GM13976 (cell line): ENCODE measurements at regions not wholly inside any gene's neighbourhood (a gene's known extent, or its start where the extent isn't known, plus 50 kb on each side); places are given as distances from the start of the nearest gene placed in this dataset.

ENCODE experiments used
- DNase-seq: peaks from one replicate; pipeline ENCODE4 v3.0.0; 2012; ENCODE audit warnings: low spot score
- CTCF ChIP-seq: IDR thresholded peaks from 2 replicates; pipeline ENCODE4 v1.5.1; 2012; ENCODE audit warnings: borderline replicate concordance, mild to moderate bottlenecking; ENCODE audit not compliant: insufficient read depth; ENCODE audit errors: extremely low read depth, missing control alignments, control extremely low read depth
- in situ Hi-C: fragments of 300-500 bp; cut with MboI; formaldehyde crosslinking; loops from one replicate; pipeline ENCODE4 v1.12.0; 2022; ENCODE audit warnings: low sequenced_read_pairs, mixed read lengths, inconsistent platforms; ENCODE audit not compliant: unreplicated experiment

GRCh38 chr16:60077861-60078260, 1343.7 kb upstream of the GOT2 start:
- in situ Hi-C loops = no loop called here
- no peak for DNase-seq
- TF ChIP-seq CTCF = no peak

GRCh38 chr16:60074378-60074777, 1340.3 kb upstream of the GOT2 start:
- in situ Hi-C loops = no loop called here
- no peak for TF ChIP-seq CTCF
- no peak for DNase-seq

DNA sequence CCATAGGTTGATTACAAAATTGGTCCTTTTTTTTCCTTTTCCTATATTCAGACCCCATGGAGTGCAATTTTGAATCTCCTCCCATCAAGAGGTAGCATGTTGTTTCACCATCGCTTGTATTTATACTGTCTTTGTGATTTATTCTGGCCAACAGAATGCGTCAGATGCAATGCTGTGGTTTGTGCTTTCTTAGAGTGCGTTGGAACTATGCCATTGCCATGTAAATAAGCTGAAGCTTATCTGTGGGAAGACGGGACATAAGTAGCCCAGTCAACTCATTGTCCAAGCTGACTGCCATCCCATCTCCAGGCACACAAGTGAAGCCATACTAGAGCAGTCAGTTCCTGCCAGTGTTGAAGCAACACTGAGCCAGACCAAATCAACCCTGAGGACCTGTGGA, 1339.3 kb upstream of the GOT2 start:
- TF ChIP-seq CTCF = no peak
- in situ Hi-C loops = no loop called here
- no peak for DNase-seq

DNA sequence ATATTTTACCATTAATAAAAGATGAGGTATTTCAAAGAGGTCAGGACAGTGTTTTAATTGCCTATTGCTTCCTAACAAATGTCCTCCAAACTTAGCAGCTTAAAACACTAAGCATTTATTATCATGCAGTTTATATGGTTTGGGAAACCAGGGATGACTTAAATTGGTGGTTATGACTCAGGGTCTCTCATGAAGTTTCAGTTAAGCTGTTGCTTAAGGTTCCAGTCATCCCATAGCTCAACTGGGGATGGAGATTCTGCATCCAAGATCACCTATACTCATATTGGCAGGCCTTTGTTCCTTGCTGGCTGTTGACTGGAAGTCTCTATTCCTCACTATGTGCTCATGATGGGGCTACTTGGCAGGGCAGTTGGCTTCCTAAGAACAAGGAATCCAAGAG, 1329.9 kb upstream of the GOT2 start:
- in situ Hi-C loops = no loop called here
- no peak for TF ChIP-seq CTCF
- DNase-seq = no peak

DNA sequence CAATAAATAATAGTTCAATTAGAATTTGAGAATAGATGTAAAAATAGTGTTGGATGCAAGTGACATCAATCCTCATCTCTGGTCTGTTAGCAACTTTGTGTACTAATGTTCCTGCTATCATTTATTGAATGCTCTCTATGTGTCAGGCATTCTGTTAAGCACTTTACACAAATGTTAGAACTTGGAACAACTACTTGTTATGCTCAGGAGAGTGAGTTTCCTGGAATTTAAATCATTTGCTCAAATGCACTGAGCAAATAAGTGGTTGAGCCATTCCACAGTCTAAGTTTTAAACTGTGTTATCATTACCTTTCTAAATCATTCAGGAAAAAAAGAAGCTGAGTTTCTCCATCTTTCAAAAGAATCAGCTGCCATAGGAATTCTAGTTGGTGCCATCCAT, 1327.3 kb upstream of the GOT2 start:
- no peak for TF ChIP-seq CTCF
- DNase-seq = no peak
- in situ Hi-C loops = no loop called here

GRCh38 chr16:60060731-60061130, 1326.6 kb upstream of the GOT2 start:
- in situ Hi-C loops = no loop called here

More at GRCh38 chr16:60060731-60061130, 1326.6 kb upstream of the GOT2 start:
- no peak for DNase-seq
- no peak for TF ChIP-seq CTCF
